Right lobe of liver (tissue), 4 donors: ENCODE measurements at regions not wholly inside any gene's neighbourhood (a gene's known extent, or its start where the extent isn't known, plus 50 kb on each side); places are given as distances from the start of the nearest gene placed in this dataset.

Source experiments
- CTCF ChIP-seq, 4 donors: fragments of 200-600 bp in 3 of 4; fragments of 450-650 bp in 1 of 4; IDR thresholded peaks; one replicate each; pipeline versions ENCODE4 v1.5.1 to v1.8.0; 2016 to 2022; ENCODE audit warnings: antibody characterized with exemption in 4 of 4, mild to moderate bottlenecking in 2 of 4
- POLR2A ChIP-seq: fragments of 450-650 bp; IDR thresholded peaks from one replicate; pipeline ENCODE4 v1.6.1; 2017; ENCODE audit warnings: antibody characterized with exemption, mild to moderate bottlenecking
- donor health status: DM: no; HTN: no; CAD: no.
- donor health status: DM: no; HTN: no; CAD: no.
- donor health status: DM: no; HTN: yes; CAD: no.

DNA sequence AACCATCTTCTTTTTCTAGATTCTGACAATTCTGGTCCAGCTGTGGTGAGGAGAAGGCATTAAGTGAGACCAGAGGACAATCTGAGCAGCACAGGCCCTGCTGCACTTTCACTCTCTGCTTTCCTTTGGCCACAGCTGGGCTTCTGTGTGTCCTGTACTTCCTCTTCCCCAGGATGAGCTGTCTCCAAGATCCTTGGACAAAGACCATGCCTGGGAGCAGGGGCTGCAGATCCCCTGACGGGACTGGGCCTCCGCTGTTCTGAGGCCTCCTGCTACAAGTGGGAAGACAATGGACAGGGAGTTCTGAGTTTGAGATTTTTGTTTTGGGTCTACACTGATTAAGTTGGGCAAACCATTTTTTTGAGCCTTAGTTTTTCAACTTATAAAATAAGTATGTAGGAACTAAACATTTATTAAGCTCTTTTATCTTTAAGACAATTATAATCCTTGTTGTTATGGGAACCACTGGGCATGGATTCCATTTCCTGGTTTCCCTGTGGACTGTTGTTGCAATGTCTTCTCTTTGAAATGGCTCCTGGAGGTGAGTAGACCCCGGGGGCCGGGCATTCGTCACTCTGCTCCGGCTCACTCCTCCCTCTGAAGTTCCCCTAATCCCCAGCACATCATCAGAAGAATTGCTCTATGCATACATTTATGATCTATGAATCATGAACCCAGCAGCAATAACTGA is 266.6 kb downstream of the ACTR3 start:
- TF ChIP-seq CTCF (IDR thresholded peaks at IDR 0.05) = no peak
- no peak for TF ChIP-seq POLR2A
